H9 (cell line): ENCODE measurements at regions not wholly inside any gene's neighbourhood (a gene's known extent, or its start where the extent isn't known, plus 50 kb on each side); places are given as distances from the start of the nearest gene placed in this dataset.

Source experiments
- DNase-seq: peaks from one replicate; pipeline ENCODE4 v3.0.0-alpha.2; 2017
- H2AFZ ChIP-seq: one replicate; pipeline ENCODE4 v1.6.1; 2013; ENCODE audit warnings: mild to moderate bottlenecking, low read length, control low read depth, moderate library complexity
- H2AK5ac ChIP-seq: 2 replicates; pipeline ENCODE4 v1.6.1; 2013; ENCODE audit warnings: low read length, control low read depth, mixed read lengths; ENCODE audit not compliant: insufficient read length
- H2BK120ac ChIP-seq: one replicate; pipeline ENCODE4 v1.6.1; 2013; ENCODE audit warnings: low read depth, mild to moderate bottlenecking, low read length, control low read depth, inconsistent platforms; ENCODE audit not compliant: poor library complexity, severe bottlenecking
- H2BK12ac ChIP-seq: 2 replicates; pipeline ENCODE4 v1.6.1; 2013; ENCODE audit warnings: low read length, control low read depth, mixed read lengths, low read depth; ENCODE audit not compliant: insufficient read length
- H2BK15ac ChIP-seq: 2 replicates; pipeline ENCODE4 v1.6.1; 2013; ENCODE audit warnings: low read depth, low read length, control low read depth
- H2BK20ac ChIP-seq: one replicate; pipeline ENCODE4 v1.6.1; 2013; ENCODE audit warnings: low read depth, mild to moderate bottlenecking, low read length, control low read depth, inconsistent platforms; ENCODE audit not compliant: poor library complexity, severe bottlenecking
- H2BK5ac ChIP-seq: 2 replicates; pipeline ENCODE4 v1.6.1; 2013; ENCODE audit warnings: low read length, control low read depth, mixed read lengths; ENCODE audit not compliant: insufficient read length
- H3K14ac ChIP-seq: 2 replicates; pipeline ENCODE4 v1.6.1; 2013; ENCODE audit warnings: low read length, control low read depth; ENCODE audit not compliant: insufficient read depth
- H3K18ac ChIP-seq: 2 replicates; pipeline ENCODE4 v1.6.1; 2013; ENCODE audit warnings: low read depth, mild to moderate bottlenecking, mixed read lengths, low read length, control low read depth; ENCODE audit not compliant: insufficient read length
- H3K23ac ChIP-seq: 2 replicates; pipeline ENCODE4 v1.6.1; 2013; ENCODE audit warnings: low read length, control low read depth, mixed read lengths, low read depth; ENCODE audit not compliant: insufficient read length
- H3K23me2 ChIP-seq: 2 replicates; pipeline ENCODE4 v1.6.1; 2013; ENCODE audit warnings: low read depth, mild to moderate bottlenecking, mixed read lengths, low read length, control low read depth; ENCODE audit not compliant: insufficient read length, poor library complexity, severe bottlenecking
- H3K27ac ChIP-seq: 2 replicates; pipeline ENCODE4 v1.5.1; 2013; ENCODE audit warnings: low read length, control low read depth, mixed read lengths, low read depth; ENCODE audit not compliant: insufficient read length
- H3K27me3 ChIP-seq: 2 replicates; pipeline ENCODE4 v1.6.1; 2013; ENCODE audit warnings: low read length, control low read depth, inconsistent platforms; ENCODE audit not compliant: insufficient read depth
- H3K4ac ChIP-seq: 2 replicates; pipeline ENCODE4 v1.6.1; 2013; ENCODE audit warnings: low read depth, mild to moderate bottlenecking, control low read depth, inconsistent platforms, low read length, moderate library complexity
- H3K4me1 ChIP-seq: 2 replicates; pipeline ENCODE4 v1.6.1; 2013; ENCODE audit warnings: low read length, control low read depth, inconsistent platforms; ENCODE audit not compliant: insufficient read depth
- H3K4me2 ChIP-seq: 2 replicates; pipeline ENCODE4 v1.6.1; 2013; ENCODE audit warnings: low read length, control low read depth, mixed read lengths; ENCODE audit not compliant: insufficient read length, insufficient read depth
- H3K56ac ChIP-seq: 2 replicates; pipeline ENCODE4 v1.6.1; 2013; ENCODE audit warnings: low read depth, mild to moderate bottlenecking, mixed read lengths, low read length, control low read depth; ENCODE audit not compliant: insufficient read length
- H3K79me1 ChIP-seq: 2 replicates; pipeline ENCODE4 v1.6.1; 2013; ENCODE audit warnings: low read depth, mild to moderate bottlenecking, moderate library complexity, low read length, control low read depth, inconsistent platforms; ENCODE audit not compliant: insufficient read depth, poor library complexity, severe bottlenecking
- H3K79me2 ChIP-seq: 2 replicates; pipeline ENCODE4 v1.6.1; 2013; ENCODE audit warnings: low read length, control low read depth, inconsistent platforms; ENCODE audit not compliant: insufficient read depth
- H3K9ac ChIP-seq: 2 replicates; pipeline ENCODE4 v1.6.1; 2013; ENCODE audit warnings: low read length, control low read depth, mixed read lengths; ENCODE audit not compliant: insufficient read length; ENCODE audit errors: extremely low read depth
- H3K9me3 ChIP-seq: one replicate; pipeline ENCODE4 v1.6.1; 2013; ENCODE audit warnings: low read depth, low read length, inconsistent platforms; ENCODE audit not compliant: control insufficient read depth
- H3T11ph ChIP-seq: one replicate; pipeline ENCODE4 v1.6.1; 2013; ENCODE audit warnings: mild to moderate bottlenecking, low read length, control low read depth, inconsistent platforms
- H4K20me1 ChIP-seq: one replicate; pipeline ENCODE4 v1.6.1; 2013; ENCODE audit not compliant: control insufficient read depth, insufficient read length, insufficient read depth
- H4K5ac ChIP-seq: 2 replicates; pipeline ENCODE4 v1.6.1; 2013; ENCODE audit warnings: low read depth, mild to moderate bottlenecking, mixed read lengths, low read length, control low read depth; ENCODE audit not compliant: insufficient read length
- H4K8ac ChIP-seq: replicated peaks from 2 replicates; pipeline ENCODE4 v1.6.1; 2013; ENCODE audit warnings: low read length, control low read depth, mixed read lengths, low read depth; ENCODE audit not compliant: insufficient read length
- H4K91ac ChIP-seq: 2 replicates; pipeline ENCODE4 v1.6.1; 2013; ENCODE audit warnings: low read depth, mild to moderate bottlenecking, moderate library complexity, mixed read lengths, low read length, control low read depth; ENCODE audit not compliant: insufficient read length
- H3K27ac Mint-ChIP-seq, 3 experiments: 2 replicates in 2 of 3; 3 replicates in 1 of 3; pipeline ENCODE4 v1.8.0; 2020 to 2021; ENCODE audit warnings: mixed read lengths in 3 of 3, mild to moderate bottlenecking in 1 of 3, moderate library complexity in 1 of 3
- H3K27me3 Mint-ChIP-seq: 2 replicates; pipeline ENCODE4 v1.8.0; 2021; ENCODE audit warnings: low read depth, mild to moderate bottlenecking, moderate library complexity, mixed read lengths
- H3K36me3 Mint-ChIP-seq, 3 experiments: 2 replicates in 2 of 3; 3 replicates in 1 of 3; pipeline ENCODE4 v1.8.0; 2020 to 2021; ENCODE audit warnings: low read depth in 3 of 3, mixed read lengths in 3 of 3; ENCODE audit not compliant: insufficient read depth in 1 of 3
- H3K4me1 Mint-ChIP-seq, 2 experiments: 2 replicates each; pipeline ENCODE4 v1.8.0; 2020; ENCODE audit warnings: mixed read lengths in 2 of 2
- H3K4me3 Mint-ChIP-seq, 2 experiments: 2 replicates in 1 of 2; 3 replicates in 1 of 2; pipeline ENCODE4 v1.8.0; 2020 to 2021; ENCODE audit warnings: mild to moderate bottlenecking in 2 of 2, mixed read lengths in 2 of 2, moderate library complexity in 1 of 2
- H3K9me3 Mint-ChIP-seq, 2 experiments: 2 replicates in 1 of 2; 3 replicates in 1 of 2; pipeline ENCODE4 v1.8.0; 2020; ENCODE audit warnings: mild to moderate bottlenecking in 2 of 2, mixed read lengths in 2 of 2, moderate library complexity in 1 of 2
- WGBS: extraction: QIAGEN DNeasy Blood & Tissue Kit; methylation state at CpG from one replicate; pipeline ENCODE4 v1.1.7; 2013; ENCODE audit warnings: missing lambda C conversion rate, low lambda C conversion rate, mixed read lengths; ENCODE audit not compliant: insufficient read length; ENCODE audit errors: extremely low coverage; 5-methylcytosine and 5-hydroxymethylcytosine counted together
- TF ChIP-seq, protein P1 (sequence below): fragments of 200-600 bp; sonication (generic); conservative IDR thresholded peaks from 3 replicates; pipeline ENCODE4 v1.8.0; 2021; ENCODE audit warnings: antibody characterized with exemption, mild to moderate bottlenecking

DNA sequence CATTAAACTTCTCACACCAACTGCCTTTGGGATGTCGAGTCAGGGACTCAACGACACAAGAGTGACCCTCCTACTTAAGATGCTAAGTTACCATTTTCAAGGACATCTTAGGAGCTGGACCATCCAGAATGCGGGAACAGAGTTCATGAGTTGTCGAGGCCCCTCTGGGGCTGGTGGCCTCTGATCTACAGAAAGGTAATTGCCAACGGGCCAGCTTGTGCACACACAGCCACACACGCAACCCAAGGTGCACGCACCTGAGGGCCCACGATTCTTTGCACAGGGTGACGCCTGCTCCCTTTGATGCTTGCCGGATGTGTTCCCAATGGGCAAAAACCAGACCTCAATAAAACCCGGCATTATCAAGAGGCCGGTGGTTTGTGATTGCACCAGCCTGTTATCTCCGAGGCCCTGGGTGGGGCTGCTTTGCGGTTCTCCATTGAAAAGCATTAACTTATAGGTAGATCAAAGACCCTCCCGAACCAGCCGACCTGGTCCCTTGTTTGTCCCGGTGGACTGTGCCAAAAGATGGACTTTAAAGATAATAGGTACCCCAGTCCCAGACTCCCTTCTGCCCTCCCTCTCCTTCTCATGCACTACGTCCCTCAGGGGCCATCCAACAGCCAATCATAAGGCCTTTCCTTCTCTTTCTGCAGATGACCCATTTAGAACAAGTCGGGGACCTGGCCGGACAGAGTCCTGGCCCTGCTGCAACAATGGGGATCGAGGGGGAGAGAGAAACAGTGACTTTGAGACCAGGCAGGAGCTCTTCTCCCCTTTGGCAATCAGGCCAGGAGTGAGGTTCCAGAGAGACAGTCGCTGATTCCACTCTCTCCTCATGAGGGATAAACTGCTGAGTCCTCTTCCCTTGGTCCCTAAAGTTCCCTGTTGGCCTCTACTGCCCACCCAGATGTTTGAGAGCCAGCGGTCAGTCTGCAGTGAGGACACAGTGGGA lies 292.5 kb downstream of the SOX9 start:
- no peak overlapping the region for H3K23ac ChIP-seq
- H4K91ac ChIP-seq: no peak overlapping the region
- H3K4ac ChIP-seq: no peak overlapping the region
- no peak overlapping the region for H3K56ac ChIP-seq
- H4K20me1 ChIP-seq: no peaks in the 10 kb centered on the region
- H3K27ac Mint-ChIP-seq: no peak overlapping the region
- H3K4me3 Mint-ChIP-seq: no peak overlapping the region
- H3K4me2 ChIP-seq: no peak overlapping the region
- no peak overlapping the region for H2BK15ac ChIP-seq
- no peaks in the 10 kb centered on the region for H3K23me2 ChIP-seq
- H2BK120ac ChIP-seq: no peak overlapping the region
- no peak overlapping the region for H2BK20ac ChIP-seq
- H3K27me3 Mint-ChIP-seq: peaks cover 32% of the 10 kb centered on the region
- H3K27ac ChIP-seq: no peak overlapping the region
- no peaks in the 10 kb centered on the region for H3K79me2 ChIP-seq
- no CpG with 5 or more reads among the region's 23 CpGs for WGBS
- no peak overlapping the region for H3K9ac ChIP-seq
- H3K14ac ChIP-seq: no peak overlapping the region; the same call in 1 of the 2 replicates
- peaks cover 6 to 15% (median 7%) of the 10 kb centered on the region in 3 experiments for H3K36me3 Mint-ChIP-seq
- H3K9me3 ChIP-seq: peaks cover 9% of the 10 kb centered on the region
- TF ChIP-seq, protein P1, sequence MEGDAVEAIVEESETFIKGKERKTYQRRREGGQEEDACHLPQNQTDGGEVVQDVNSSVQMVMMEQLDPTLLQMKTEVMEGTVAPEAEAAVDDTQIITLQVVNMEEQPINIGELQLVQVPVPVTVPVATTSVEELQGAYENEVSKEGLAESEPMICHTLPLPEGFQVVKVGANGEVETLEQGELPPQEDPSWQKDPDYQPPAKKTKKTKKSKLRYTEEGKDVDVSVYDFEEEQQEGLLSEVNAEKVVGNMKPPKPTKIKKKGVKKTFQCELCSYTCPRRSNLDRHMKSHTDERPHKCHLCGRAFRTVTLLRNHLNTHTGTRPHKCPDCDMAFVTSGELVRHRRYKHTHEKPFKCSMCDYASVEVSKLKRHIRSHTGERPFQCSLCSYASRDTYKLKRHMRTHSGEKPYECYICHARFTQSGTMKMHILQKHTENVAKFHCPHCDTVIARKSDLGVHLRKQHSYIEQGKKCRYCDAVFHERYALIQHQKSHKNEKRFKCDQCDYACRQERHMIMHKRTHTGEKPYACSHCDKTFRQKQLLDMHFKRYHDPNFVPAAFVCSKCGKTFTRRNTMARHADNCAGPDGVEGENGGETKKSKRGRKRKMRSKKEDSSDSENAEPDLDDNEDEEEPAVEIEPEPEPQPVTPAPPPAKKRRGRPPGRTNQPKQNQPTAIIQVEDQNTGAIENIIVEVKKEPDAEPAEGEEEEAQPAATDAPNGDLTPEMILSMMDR: no peak
- H3T11ph ChIP-seq: no peak overlapping the region
- H3K4me1 Mint-ChIP-seq: peaks cover 9 to 14% of the 10 kb centered on the region in 2 experiments
- H3K9me3 Mint-ChIP-seq: peaks cover 11 to 16% of the 10 kb centered on the region in 2 experiments
- H4K5ac ChIP-seq: no peak overlapping the region
- no peak overlapping the region for H2AFZ ChIP-seq
- H2AK5ac ChIP-seq: no peak overlapping the region
- no peaks in the 10 kb centered on the region for H3K4me1 ChIP-seq
- no peak overlapping the region for H3K18ac ChIP-seq
- H3K27me3 ChIP-seq: peaks cover 24% of the 10 kb centered on the region; the same call in 1 of the 2 replicates
- DNase-seq: no peak
- H3K79me1 ChIP-seq: no peaks in the 10 kb centered on the region
- no peak overlapping the region for H2BK12ac ChIP-seq
- H2BK5ac ChIP-seq: no peak overlapping the region
- H4K8ac ChIP-seq: no peak overlapping the region
